ENCODE measurements at regions not wholly inside any gene's neighbourhood (a gene's known extent, or its start where the extent isn't known, plus 50 kb on each side); places are given as distances from the start of the nearest gene placed in this dataset.

DNA sequence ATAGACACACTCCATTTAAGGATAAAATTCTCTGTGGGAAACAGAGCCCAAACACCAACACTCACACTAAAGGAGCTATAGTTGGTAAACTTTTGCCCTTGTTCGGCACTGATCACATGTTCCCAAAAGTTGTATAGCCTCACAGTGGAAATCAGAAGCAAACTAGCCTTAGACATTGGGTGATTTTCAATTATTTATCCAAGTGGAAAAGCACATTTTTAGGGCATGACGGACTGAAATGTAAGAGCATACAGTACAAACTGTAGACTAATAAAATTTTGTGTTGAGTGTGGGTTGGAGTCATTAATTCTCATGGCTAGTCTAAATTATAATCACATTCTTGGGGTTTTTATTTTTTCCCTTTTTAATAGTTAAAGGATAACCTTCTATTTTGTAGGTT lies 202.4 kb downstream of the MOXD1 start:
- TF ChIP-seq POLR2A (IDR thresholded peaks at IDR 0.05), result no peak
- no peak for TF ChIP-seq CTCF (IDR thresholded peaks at IDR 0.05)

Measured in thyroid gland (tissue), 4 donors.